HL-60/S4 (cell line): ENCODE measurements at regions not wholly inside any gene's neighbourhood (a gene's known extent, or its start where the extent isn't known, plus 50 kb on each side); places are given as distances from the start of the nearest gene placed in this dataset.
"Not testable (repeated sequence)": the region's sequence is repeated elsewhere in the genome, so short reads cannot be mapped to it uniquely, and the experiment has no call there.

Source experiments
- in situ Hi-C: fragments of 300-500 bp; cut with MboI; formaldehyde crosslinking; loops from 2 replicates; pipeline ENCODE4 v1.14.3; 2022; ENCODE audit warnings: low sequenced_read_pairs

DNA sequence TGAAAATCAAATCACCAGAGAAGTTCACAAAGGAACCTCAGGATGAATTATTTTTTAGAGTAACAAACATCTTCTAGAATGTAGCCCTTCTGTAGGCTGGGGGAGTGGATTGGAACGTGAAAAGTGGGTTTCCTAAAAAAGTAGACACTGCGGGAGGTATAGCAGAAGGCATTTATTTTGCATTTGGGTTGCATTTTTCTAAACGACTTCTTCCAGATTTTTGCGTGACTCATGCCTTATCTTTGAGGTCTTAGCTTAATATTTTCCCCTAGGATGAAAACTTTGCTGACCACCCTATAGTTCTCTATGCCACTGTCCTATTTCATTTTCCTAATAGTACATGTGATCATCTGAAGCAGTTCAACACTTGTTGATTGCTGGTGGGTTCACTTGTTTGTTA, 112.7 kb upstream of the JCAD start:
- in situ Hi-C loops: no loop called here

DNA sequence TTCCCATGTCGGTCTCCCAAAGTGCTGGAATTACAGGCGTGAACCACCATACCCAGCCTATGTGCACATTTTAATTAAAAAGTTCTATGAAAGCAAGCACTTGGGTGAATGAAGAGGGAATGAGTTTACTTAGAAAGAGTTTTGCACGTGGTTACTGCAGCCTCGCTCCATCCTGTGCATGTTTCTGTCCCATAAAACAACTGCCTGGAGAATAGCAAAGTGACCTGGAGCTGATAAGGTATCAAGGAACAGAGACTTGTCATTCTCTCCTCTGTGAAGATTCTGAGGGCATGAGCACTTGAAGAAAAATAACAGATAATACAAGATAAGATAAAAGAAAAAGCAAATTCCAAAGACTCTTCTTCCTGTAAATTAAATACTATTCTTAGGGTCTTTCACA, 112.2 kb upstream of the JCAD start:
- in situ Hi-C loops: no loop called here

DNA sequence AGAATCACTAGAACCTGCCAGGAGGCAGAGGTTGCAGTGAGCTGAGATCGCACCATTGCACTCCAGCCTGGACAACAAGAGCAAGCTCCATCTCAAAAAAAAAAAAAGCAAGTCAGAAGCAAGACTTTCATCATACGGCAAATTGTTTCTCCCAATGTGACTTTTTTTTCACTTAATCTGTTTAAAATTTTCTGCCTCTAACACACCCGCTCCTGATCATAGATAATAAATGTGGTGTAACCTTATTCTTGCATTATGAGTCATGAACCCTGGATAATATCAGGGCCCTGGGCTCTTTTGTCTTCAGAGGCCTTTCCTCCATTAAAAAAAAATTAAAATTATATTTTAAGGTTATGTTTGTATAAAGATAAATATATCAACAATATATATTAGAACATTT, 111.4 kb upstream of the JCAD start:
- in situ Hi-C loops: no loop called here

DNA sequence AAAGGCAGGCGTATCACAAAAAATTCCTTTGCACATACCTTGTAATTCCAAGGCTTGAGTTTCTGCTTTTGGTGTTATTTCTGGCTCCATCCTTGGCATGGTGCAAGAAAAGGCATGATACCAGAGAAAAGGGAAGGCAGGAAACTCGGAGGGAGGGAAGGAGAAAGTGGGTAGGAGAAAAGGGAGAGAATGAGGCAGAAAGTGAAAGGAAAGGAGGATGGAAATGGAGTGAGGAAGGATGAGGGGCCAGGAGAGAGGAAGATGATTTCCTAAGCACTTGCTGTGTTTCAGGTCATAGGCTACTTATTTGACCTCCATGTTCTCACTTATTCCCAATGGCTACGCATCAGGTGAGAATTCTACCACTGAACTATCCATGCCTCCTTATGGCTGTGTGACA, 110.8 kb upstream of the JCAD start:
- in situ Hi-C loops: no loop called here

DNA sequence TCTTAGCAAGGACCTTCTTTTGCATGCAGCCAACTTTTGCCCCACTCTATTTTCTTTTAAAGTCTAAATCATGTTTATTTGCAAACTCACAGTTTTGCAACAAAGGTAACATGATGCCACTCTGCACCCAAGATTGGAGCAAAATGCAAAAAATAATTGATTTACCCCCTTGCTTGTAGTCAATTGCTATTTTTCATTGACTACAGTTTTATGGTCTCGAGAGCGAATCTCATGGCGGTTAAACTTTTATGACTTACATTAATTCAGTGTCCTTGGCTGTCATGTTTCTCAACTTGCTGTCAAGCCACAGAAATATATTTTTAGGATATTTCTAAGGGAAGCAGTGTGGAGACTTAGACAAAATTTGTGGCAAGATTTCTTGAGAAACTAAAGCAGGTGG, 110.0 kb upstream of the JCAD start:
- in situ Hi-C loops: no loop called here

DNA sequence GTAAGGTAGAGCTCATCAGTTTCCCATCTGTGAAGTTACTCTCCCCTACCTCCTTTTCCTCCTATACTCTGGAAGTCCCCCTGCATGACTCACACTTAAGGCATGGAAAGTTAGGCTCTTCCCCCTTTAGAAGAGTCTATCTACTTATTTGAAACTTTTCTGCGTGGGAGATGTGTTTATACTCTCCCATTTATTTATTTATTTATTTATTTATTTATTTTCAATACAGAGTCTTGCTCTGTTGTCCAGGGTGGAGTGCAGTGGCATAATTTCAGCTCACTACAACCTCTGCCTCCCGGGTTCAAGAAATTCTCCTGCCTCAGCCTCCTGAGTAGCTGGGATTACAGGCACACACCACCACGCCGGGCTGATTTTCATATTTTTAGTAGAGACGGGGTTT, 107.5 kb upstream of the JCAD start:
- in situ Hi-C loops: no loop called here

DNA sequence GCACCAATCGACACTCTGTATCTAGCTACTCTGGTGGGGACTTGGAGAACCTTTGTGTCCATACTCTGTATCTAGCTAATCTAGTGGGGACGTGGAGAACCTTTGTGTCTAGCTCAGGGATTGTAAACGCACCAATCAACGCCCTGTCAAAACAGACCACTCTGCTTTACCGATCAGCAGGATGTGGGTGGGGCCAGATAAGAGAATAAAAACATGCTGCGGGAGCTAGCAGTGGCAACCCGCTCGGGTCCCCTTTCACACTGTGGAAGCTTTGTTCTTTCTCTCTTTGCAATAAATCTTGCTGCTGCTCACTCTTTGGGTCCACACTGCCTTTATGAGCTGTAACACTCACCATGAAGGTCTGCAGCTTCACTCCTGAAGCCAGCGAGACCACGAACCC, 104.0 kb upstream of the JCAD start:
- in situ Hi-C loops: not testable (repeated sequence)

DNA sequence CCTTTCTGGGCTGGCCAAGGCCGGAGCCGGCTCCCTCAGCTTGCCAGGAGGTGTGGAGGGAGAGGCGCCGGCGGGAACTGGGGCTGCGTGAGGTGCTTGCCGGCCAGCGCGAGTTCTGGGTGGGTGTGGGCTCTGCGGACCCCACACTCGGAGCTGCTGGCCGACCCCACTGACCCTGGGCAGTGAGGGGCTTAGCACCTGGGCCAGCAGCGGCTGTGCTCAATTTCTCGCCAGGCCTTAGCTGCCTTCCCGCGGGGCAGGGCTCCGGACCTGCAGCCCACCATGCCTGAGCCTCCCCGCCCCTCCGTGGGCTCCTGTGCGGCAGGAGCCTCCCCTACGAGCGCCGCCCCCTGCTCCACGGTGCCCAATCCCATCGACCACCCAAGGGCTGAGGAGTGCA, 103.4 kb upstream of the JCAD start:
- in situ Hi-C loops: not testable (repeated sequence)

DNA sequence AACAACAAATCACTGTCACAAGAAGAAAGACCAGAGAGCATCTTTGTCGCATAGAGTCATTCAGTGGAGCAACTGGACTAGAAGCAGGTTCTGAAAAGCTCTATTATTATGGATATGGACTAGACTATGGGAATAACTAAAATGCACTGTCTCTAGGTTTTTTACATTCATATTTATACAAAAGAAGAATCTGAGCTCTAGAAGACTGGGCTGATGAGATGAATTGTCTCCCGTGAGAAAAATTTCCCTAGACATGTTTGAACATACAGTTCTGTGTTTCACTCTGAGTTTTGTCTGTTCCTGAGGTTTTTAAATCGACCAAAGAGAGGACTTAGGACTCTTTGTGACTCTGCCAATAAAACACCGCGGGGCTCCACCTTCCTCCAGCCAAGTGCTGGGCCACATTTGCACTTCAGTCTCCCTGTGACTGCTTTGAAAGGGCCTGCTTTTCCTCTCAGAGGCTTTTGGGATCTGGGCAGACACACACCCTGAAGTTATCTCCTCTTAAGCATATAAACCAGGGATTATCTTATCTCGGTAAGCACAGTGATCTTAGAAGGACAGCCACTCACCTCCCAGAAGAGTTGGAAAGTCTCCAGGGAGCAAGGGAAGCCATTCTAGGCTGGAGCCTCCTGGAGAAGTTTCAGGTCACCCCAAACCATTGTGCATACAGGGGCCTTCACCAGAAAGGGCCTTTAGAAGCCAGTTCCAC, 101.0 kb upstream of the JCAD start:
- in situ Hi-C loops: no loop called here

DNA sequence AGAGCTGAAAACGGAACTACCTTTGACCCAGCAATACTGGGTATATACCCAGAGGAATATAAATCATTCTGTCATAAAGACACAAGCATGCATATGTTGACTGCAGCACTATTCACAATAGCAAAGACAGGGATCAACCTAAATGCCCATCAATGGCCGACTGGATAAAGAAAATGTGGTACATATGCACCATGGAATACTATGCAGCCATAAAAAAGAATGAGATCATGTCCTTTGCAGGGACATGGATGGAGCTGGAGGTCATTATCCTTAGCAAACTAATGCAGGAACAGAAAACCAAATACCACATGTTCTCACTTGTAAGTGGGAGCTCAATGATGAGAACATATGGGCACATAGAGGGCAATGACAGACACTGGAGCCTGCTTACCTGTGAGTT, 100.2 kb upstream of the JCAD start:
- in situ Hi-C loops: not testable (repeated sequence)

DNA sequence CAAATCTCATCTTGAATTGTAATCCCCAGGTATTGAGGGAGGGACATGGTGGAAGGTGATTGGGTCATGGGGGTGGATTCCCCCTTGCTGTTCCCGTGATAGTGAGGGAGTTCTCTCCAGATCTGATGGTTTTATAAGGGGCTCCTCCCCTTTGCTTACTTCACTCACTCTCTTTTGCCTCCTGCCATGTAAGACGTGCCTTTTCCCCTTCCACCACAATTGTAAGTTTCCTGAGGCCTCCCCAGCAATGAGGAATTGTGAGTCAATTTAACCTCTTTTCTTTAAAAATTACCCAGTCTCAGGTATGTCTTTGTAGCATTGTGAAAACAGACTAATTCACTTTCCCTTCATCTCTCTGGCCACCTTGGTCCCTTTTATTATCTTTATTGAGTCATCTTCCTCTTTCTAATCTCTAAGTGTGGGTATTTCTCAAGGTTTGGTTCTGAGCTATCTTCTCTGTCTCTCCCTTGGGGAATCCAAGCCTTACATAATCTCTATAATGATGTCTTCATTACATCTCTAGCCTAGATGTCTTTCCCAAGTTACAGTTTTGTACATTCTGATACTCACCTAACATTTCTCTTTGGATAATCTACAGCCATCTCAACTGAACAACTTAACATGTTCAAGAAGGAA, 99.1 kb upstream of the JCAD start:
- in situ Hi-C loops: no loop called here

DNA sequence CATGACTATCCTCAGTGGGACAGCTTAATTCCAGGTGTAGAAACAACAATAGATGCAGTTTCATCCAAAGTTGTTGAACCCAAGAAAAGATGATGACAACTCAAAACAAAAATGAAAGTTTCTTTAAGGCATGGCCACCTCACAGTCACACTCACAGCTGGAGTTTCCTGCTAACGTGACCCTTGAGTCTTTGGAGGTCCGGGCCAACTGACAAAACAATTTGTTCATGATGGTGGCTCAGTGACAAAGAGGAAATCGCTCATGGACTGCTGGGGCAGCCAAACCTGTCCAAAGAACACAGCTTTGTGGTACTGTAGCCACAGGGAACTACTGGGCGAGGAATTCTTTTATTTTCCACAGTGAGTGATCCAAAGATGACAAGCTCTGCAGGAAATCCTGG, 96.0 kb upstream of the JCAD start:
- in situ Hi-C loops: no loop called here

DNA sequence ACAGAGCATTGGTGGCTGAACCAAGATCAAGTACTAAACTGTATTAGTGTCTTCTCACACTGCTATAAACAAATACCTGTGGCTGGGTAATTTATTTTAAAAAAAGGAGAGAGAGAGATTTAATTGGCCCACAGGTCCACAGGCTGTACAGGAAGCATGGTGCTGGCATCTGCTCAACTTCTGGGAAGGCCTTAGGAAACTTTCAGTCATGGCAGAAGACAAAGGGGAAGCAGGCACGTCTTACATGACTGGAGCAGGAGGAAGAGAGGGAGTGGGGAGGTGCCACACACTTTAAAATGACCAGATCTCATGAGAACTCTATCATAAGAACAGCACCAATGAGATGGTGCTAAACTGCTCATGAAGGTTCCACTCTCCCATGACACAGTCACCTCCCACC, 95.2 kb upstream of the JCAD start:
- in situ Hi-C loops: no loop called here

DNA sequence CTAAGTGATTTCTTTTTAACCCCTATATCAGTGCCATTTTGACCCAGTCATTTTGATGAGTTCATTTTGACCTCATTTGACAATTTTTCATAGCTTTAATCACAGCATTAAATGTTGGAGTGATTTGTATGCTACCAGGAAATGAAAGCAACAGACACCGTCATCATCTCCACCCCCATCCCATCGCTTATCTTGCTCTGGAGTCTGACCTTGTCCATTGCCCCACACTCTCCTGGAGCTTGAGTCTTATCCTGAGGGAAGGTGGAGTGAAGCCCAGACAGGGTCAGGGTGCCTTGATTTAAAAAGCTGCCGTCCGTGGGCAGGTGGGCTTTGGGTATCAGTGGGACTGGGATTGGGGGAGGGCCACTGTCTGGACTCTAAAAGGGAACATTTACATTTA, 94.7 kb upstream of the JCAD start:
- in situ Hi-C loops: no loop called here

DNA sequence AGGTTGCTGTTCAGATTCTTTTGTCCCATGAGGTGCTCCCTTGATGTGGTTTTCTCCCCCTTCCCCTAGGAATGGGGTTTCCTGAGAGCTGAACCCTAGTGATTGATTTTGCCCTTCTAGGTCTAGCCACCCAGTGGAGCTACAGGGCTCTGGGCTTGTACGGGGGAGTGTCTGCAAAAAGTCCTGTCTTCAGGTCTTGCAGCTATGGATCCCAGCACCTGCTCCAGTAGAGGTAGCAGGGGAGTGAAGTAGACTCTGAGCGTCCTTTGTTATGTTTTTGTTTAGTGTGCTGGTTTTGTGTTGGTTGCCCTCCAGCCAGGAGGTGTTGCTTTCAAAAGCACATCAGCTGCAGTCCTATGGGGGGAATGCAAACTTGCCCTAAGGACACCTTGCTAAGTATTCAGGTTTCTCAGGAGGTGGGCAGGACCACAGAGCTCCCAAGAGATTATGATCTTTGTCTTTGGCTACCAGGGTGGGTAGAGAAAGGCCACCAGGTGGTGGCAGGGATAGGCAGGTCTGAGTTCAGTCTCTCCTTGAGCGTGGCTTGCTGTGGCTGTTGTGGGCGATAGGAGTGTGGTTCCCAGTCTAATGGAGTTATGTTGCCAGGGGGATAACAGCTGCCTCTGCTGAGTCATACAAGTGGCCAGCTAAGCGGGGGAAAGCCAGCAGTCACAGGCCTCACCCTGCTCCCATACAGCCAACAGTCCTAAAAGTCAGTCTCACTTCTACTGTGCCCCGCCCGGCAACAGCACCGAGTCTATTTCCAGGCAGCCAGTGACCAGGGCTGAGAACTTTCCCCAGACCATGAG, 92.4 kb upstream of the JCAD start:
- in situ Hi-C loops: no loop called here

DNA sequence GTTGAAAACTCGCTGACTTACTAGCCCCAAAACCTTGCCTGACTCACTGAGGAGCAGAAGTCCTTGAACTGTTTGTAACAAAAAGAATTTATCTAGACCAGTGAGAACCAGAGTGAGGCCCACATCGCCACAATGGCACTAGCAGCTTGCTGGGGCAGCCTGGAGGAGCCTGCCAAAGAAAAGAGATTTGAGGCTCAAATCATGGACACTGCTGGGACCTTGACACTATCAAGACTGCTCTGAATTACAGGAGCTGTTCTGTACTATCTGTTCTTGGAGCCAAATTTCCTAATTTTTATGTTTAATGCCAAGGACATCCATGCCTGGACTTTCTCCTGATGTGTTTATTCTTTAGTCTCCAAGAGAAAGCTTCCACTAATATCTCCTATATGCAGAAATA, 82.0 kb upstream of the JCAD start:
- in situ Hi-C loops: no loop called here

DNA sequence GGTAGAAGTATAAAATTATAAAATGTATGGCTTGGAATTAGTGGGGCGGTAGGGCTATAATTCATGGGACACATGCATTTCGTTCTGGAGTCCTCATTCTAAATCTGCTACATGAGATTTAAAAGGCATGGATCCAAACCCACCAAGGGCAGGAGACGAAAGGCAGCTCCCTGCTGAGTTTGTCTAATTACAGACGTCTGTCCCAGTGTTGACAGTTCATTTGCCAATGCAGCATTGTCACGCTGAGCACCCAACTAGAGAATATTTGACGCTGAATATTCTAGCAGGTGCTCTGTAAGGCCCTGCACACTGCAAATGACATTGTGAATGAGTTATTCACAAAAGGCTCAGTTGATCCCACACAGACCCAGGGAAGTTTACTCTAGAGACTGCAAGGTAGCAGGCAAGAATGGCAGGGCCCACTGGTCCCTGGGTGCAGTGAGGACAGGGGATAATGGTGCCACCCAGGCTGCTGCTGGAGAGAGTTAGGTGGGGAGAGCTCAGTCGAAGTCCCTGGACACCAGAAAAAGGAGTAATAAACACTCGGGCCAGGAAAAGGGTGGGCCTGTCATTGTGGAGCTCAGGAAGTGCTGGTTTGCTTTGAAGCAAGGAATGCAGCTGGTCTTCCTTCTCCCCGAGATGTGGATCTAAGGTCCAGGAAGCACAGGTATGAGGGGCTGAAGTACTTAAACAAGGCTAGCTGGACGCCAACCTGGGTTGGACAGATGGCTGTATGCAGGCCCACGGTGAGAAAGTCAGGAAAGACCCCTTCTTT, 75.0 kb upstream of the JCAD start:
- in situ Hi-C loops: no loop called here

DNA sequence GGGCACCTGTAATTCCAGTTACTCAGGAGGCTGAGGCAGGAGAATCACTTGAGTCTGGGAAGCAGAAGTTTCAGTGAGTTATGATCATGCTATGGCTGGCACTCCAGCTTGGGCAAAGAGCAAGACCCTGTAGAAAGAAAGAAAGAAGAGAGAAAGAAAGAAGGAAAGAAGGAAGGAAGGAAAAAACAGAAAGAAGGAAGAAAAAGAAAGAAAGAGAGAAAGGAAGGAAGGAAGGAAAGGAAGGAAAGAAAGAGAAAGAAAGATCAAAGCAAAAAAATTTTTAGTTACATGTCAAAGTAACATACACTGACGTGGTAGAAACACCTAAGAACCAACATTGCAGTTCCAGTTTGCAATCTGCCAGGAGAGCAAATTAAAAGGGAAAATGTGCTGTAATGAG, 73.8 kb upstream of the JCAD start:
- in situ Hi-C loops: no loop called here

DNA sequence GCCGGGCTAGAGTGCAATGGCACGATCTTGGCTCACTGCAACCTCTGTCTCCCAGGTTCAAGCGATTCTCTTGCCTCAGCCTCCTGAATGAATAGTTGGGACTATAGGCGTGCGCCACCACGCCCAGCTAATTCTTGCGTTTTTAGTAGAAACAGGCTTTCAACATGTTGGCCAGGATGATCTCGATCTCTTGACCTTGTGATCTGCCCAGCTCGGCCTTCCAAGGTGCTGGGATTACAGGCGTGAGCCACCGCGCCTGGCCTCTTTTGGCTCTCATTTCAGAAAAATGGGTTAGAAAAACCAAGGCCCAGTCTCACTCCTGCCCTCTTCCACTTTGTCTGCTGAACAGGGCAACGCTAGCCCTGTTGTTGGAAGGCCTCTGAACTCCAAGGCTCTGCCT, 72.0 kb upstream of the JCAD start:
- in situ Hi-C loops: not testable (repeated sequence)

DNA sequence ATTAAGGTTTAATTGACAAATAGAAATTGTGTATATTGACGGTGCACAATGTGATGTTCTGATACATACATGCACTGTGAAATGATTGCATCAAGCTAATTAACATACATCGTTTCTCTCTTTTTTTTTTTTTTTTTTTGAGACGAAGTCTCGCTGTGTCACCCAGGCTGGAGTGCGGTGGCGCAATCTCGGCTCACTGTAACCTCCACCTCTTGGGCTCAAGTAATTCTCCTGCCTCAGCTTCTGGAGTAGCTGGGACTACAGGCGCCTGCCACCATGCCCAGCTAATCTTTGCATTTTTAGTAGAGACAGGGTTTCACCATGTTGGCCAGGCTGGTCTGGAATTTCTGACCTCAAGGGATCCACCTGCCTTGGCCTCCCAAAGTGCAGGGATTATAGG, 69.9 kb upstream of the JCAD start:
- in situ Hi-C loops: not testable (repeated sequence)

DNA sequence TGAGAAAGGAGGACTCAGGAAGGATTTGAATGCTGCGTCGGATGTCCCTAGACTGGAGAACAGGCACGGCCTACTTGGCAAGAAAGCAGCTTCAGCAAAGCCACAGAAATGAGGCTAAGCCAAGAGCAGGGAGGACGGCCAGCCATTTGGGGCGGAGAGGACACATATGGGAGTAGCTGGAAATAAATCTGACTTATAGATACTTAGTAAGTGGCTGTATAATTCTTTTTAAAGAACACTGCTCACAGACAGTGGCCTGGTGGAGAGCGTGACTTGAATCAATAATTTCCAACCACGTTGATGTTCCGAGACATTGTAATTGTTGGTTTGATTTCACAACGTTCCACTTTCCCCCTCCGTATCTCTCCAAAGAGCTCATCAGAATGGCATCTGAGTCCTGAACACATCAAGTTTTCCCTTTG, 67.7 kb upstream of the JCAD start:
- in situ Hi-C loops: no loop called here
